HG03097 (cell line): ENCODE measurements at regions not wholly inside any gene's neighbourhood (a gene's known extent, or its start where the extent isn't known, plus 50 kb on each side); places are given as distances from the start of the nearest gene placed in this dataset.

ENCODE experiments used
- ATAC-seq: cut with Tn5 transposase; IDR thresholded peaks from one replicate; pipeline ENCODE4 v1.9.1; 2021; ENCODE audit not compliant: unreplicated experiment, low FRiP score

- ATAC-seq, result peak; percentile 80
These were observed 52.7 kb upstream of the ERCC6L2 start for GRCh38 chr9:95822583-95823431.

- ATAC-seq, result no peak
These were observed 53.5 kb upstream of the ERCC6L2 start for GRCh38 chr9:95822015-95822414.

- ATAC-seq, result no peak
These were observed 55.4 kb upstream of the ERCC6L2 start for GRCh38 chr9:95820074-95820473.

GRCh38 chr9:95819636-95820035 is 55.9 kb upstream of the ERCC6L2 start:
- ATAC-seq, result no peak

- no peak for ATAC-seq
These were observed 58.3 kb upstream of the ERCC6L2 start for GRCh38 chr9:95817205-95817604.

- no peak for ATAC-seq
These were observed 58.8 kb upstream of the ERCC6L2 start for GRCh38 chr9:95816716-95817115.

GRCh38 chr9:95815961-95816360 is 59.5 kb upstream of the ERCC6L2 start:
- no peak for ATAC-seq

GRCh38 chr9:95815133-95815532 is 60.4 kb upstream of the ERCC6L2 start:
- no peak for ATAC-seq

- no peak for ATAC-seq
These were observed 61.6 kb upstream of the ERCC6L2 start for GRCh38 chr9:95813923-95814322.

- no peak for ATAC-seq
These were observed 64.7 kb upstream of the ERCC6L2 start for GRCh38 chr9:95810814-95811213.

- no peak for ATAC-seq
These were observed 65.4 kb upstream of the ERCC6L2 start for GRCh38 chr9:95810133-95810532.

GRCh38 chr9:95809686-95810085 is 65.8 kb upstream of the ERCC6L2 start:
- no peak for ATAC-seq

GRCh38 chr9:95808011-95808410 is 67.5 kb upstream of the ERCC6L2 start:
- no peak for ATAC-seq

GRCh38 chr9:95807326-95807947 is 68.1 kb upstream of the ERCC6L2 start:
- ATAC-seq, result no peak

- no peak for ATAC-seq
These were observed 72.3 kb upstream of the ERCC6L2 start for GRCh38 chr9:95803197-95803596.

GRCh38 chr9:95801797-95802196 is 73.7 kb upstream of the ERCC6L2 start:
- ATAC-seq, result no peak

- no peak for ATAC-seq
These were observed 79.5 kb upstream of the ERCC6L2 start for GRCh38 chr9:95796029-95796428.

- no peak for ATAC-seq
These were observed 81.3 kb upstream of the ERCC6L2 start for GRCh38 chr9:95793924-95794828.

- no peak for ATAC-seq
These were observed 83.8 kb upstream of the ERCC6L2 start for GRCh38 chr9:95791695-95792094.

- ATAC-seq, result no peak
These were observed 84.2 kb upstream of the ERCC6L2 start for GRCh38 chr9:95791286-95791685.

GRCh38 chr9:95788521-95788991 is 86.9 kb upstream of the ERCC6L2 start:
- no peak for ATAC-seq
